GM19463 (cell line): ENCODE measurements at regions not wholly inside any gene's neighbourhood (a gene's known extent, or its start where the extent isn't known, plus 50 kb on each side); places are given as distances from the start of the nearest gene placed in this dataset.

Experiments
- ATAC-seq: cut with Tn5 transposase; IDR thresholded peaks from one replicate; pipeline ENCODE4 v1.9.1; 2021; ENCODE audit warnings: mild to moderate bottlenecking, moderate library complexity; ENCODE audit not compliant: unreplicated experiment

- no peak for ATAC-seq
Observed at GRCh38 chr5:167812871-167813270, 478.6 kb upstream of the WWC1 start.

GRCh38 chr5:167813389-167813788 is 478.1 kb upstream of the WWC1 start:
- ATAC-seq, result no peak

- ATAC-seq, result no peak
Observed at GRCh38 chr5:167814040-167814439, 477.4 kb upstream of the WWC1 start.

GRCh38 chr5:167814828-167815227 is 476.6 kb upstream of the WWC1 start:
- no peak for ATAC-seq

GRCh38 chr5:167816354-167816753 is 475.1 kb upstream of the WWC1 start:
- no peak for ATAC-seq

- no peak for ATAC-seq
Observed at GRCh38 chr5:167816864-167817263, 474.6 kb upstream of the WWC1 start.

- ATAC-seq, result peak; percentile 96
Observed at GRCh38 chr5:167819406-167819805, 472.0 kb upstream of the WWC1 start.

- no peak for ATAC-seq
Observed at GRCh38 chr5:167820101-167820990, 471.1 kb upstream of the WWC1 start.

GRCh38 chr5:167821151-167821550 is 470.3 kb upstream of the WWC1 start:
- no peak for ATAC-seq

- ATAC-seq, result no peak
Observed at GRCh38 chr5:167821669-167822068, 469.8 kb upstream of the WWC1 start.

- ATAC-seq, result no peak
Observed at GRCh38 chr5:167822241-167822640, 469.2 kb upstream of the WWC1 start.

- no peak for ATAC-seq
Observed at GRCh38 chr5:167823405-167823804, 468.0 kb upstream of the WWC1 start.

GRCh38 chr5:167827766-167828165 is 463.7 kb upstream of the WWC1 start:
- no peak for ATAC-seq

- ATAC-seq, result no peak
Observed at GRCh38 chr5:167831754-167832504, 459.5 kb upstream of the WWC1 start.

GRCh38 chr5:167832609-167833008 is 458.8 kb upstream of the WWC1 start:
- ATAC-seq, result no peak

- no peak for ATAC-seq
Observed at GRCh38 chr5:167833456-167833855, 458.0 kb upstream of the WWC1 start.

GRCh38 chr5:167835146-167835545 is 456.3 kb upstream of the WWC1 start:
- ATAC-seq, result no peak

GRCh38 chr5:167837127-167837526 is 454.3 kb upstream of the WWC1 start:
- ATAC-seq, result no peak

GRCh38 chr5:167839065-167839464 is 452.4 kb upstream of the WWC1 start:
- no peak for ATAC-seq

- no peak for ATAC-seq
Observed at GRCh38 chr5:167840527-167841130, 450.8 kb upstream of the WWC1 start.

GRCh38 chr5:167843881-167844572 is 447.4 kb upstream of the WWC1 start:
- no peak for ATAC-seq
